ENCODE measurements at regions not wholly inside any gene's neighbourhood (a gene's known extent, or its start where the extent isn't known, plus 50 kb on each side); places are given as distances from the start of the nearest gene placed in this dataset.

DNA sequence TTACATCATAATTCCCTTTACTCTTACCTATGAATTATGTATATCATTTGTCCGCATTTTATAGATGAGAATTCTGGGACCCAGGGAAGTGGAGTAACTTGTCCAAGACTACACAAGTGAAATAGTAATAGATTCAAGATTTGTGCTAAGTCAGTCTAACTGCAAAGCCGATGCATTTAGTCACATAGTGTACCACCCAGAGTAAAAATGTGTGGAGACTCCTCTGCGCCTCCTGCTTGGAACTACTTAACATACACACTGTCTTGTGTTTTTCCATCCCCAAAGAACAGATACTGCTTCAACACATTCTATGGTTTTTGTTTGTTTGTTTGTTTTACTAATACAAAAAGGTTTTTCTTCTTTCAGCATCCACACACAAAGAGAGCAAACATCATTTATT is 729.8 kb downstream of the PRELID2 start:
- Mint-ChIP-seq H3K27ac (ENCODE audit: unreplicated experiment) (no peak overlapping the region), H3K27me3 (ENCODE audit: low read depth) (no peaks in the 10 kb centered on the region), H3K4me3 (no peak overlapping the region), H3K36me3 (ENCODE audit: low read depth) (no peaks in the 10 kb centered on the region), H3K9me3 (peaks cover 3% of the 10 kb centered on the region), H3K4me1 (no peaks in the 10 kb centered on the region)
- TF ChIP-seq, protein P1, sequence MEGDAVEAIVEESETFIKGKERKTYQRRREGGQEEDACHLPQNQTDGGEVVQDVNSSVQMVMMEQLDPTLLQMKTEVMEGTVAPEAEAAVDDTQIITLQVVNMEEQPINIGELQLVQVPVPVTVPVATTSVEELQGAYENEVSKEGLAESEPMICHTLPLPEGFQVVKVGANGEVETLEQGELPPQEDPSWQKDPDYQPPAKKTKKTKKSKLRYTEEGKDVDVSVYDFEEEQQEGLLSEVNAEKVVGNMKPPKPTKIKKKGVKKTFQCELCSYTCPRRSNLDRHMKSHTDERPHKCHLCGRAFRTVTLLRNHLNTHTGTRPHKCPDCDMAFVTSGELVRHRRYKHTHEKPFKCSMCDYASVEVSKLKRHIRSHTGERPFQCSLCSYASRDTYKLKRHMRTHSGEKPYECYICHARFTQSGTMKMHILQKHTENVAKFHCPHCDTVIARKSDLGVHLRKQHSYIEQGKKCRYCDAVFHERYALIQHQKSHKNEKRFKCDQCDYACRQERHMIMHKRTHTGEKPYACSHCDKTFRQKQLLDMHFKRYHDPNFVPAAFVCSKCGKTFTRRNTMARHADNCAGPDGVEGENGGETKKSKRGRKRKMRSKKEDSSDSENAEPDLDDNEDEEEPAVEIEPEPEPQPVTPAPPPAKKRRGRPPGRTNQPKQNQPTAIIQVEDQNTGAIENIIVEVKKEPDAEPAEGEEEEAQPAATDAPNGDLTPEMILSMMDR (conservative IDR thresholded peaks at IDR 0.05): no peak
- DNase-seq (ENCODE audit: low read depth, low spot score): no peak

DNA sequence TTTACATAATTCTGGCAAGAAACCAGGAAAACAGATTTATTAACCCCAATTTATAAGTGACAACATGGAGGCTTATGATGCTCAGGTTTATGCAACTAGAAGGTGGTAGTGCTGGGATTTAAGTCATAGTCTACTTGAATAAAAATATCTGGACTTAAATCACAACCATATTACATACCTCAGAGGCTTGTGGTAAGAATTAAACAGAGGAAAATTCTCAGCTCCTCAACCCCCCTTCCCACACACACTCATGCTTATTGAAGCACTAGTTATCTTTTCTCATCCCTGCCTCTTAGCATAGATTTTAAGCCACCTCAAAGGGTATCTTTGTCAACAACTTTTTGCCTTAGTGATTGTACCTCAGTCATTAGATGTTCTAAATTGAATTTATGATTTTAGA is 731.0 kb downstream of the PRELID2 start:
- Mint-ChIP-seq H3K27me3 (ENCODE audit: low read depth) (no peaks in the 10 kb centered on the region), H3K36me3 (ENCODE audit: low read depth) (no peaks in the 10 kb centered on the region), H3K4me3 (no peak overlapping the region), H3K27ac (ENCODE audit: unreplicated experiment) (no peak overlapping the region), H3K9me3 (peaks cover 3% of the 10 kb centered on the region), H3K4me1 (no peaks in the 10 kb centered on the region)
- TF ChIP-seq, protein P1 (conservative IDR thresholded peaks at IDR 0.05): no peak
- DNase-seq (ENCODE audit: low read depth, low spot score): no peak

DNA sequence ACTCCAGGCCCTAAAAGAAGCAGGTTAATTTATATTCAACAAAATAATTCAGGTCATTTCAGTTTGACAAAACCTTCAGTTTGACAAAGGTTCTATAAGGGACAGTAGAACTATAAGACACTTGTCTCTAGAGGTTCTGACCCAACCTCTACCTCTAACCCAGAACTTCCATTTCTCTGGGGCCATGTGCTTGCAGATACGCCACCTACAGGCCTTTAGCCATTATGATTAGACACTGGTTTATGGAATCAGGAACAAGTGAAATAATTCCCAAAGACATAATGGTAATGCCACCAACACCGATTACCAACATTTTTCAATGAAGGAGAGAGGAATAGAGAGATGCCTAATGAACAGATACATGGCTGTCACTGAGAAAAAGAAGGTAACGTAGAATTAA is 733.9 kb downstream of the PRELID2 start:
- Mint-ChIP-seq H3K9me3 (peaks cover 2% of the 10 kb centered on the region), H3K27me3 (ENCODE audit: low read depth) (no peaks in the 10 kb centered on the region), H3K36me3 (ENCODE audit: low read depth) (peaks cover 3% of the 10 kb centered on the region), H3K4me1 (no peaks in the 10 kb centered on the region), H3K27ac (ENCODE audit: unreplicated experiment) (no peak overlapping the region), H3K4me3 (no peak overlapping the region)
- TF ChIP-seq, protein P1 (conservative IDR thresholded peaks at IDR 0.05): peak; percentile 45
- DNase-seq (ENCODE audit: low read depth, low spot score): no peak

DNA sequence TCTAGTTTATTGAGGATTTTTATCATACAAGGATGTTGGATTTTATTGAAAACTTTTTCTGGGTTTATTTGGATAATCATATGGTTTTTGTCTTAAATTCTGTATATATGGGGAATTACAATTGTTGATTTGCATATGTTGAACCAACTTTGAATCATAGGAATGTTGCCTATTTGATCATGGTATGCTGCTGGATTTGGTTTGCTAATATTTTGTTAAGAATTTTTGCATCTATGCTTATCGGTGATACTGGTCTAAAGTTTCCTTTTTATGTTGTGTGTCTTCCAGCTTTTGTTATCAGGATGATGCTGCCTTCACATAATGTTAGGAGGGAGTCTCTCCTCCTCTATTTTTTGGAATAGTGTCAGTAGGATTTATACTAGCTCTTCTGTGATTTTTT is 745.0 kb downstream of the PRELID2 start:
- Mint-ChIP-seq H3K36me3 (ENCODE audit: low read depth) (peaks cover 2% of the 10 kb centered on the region), H3K4me3 (no peak overlapping the region), H3K27ac (ENCODE audit: unreplicated experiment) (no peak overlapping the region), H3K9me3 (no peaks in the 10 kb centered on the region), H3K27me3 (ENCODE audit: low read depth) (no peaks in the 10 kb centered on the region), H3K4me1 (no peaks in the 10 kb centered on the region)
- TF ChIP-seq, protein P1 (conservative IDR thresholded peaks at IDR 0.05): no peak
- DNase-seq (ENCODE audit: low read depth, low spot score): no peak

DNA sequence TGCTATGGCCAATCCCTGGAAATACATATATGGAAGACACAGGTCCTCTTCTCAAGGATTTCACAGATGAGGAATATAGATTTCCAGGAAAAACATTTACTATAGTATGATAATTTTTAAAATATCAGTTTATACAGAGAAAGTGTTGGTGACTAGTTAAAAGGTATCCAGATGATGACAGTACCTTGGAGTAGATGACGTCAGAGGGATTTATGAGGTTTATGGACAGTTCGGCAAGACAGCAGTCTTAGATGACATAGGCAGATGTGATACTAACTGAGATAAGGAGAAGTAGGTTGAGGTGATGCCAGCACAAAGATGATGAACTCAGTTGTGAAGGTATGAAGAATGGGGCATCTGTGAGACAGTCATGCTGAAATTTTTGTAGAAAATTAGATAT is 750.3 kb downstream of the PRELID2 start:
- Mint-ChIP-seq H3K9me3 (peaks cover 3% of the 10 kb centered on the region), H3K36me3 (ENCODE audit: low read depth) (no peaks in the 10 kb centered on the region), H3K4me1 (no peaks in the 10 kb centered on the region), H3K27me3 (ENCODE audit: low read depth) (no peaks in the 10 kb centered on the region), H3K27ac (ENCODE audit: unreplicated experiment) (no peak overlapping the region), H3K4me3 (no peak overlapping the region)
- DNase-seq (ENCODE audit: low read depth, low spot score): no peak
- TF ChIP-seq, protein P1 (conservative IDR thresholded peaks at IDR 0.05): no peak

DNA sequence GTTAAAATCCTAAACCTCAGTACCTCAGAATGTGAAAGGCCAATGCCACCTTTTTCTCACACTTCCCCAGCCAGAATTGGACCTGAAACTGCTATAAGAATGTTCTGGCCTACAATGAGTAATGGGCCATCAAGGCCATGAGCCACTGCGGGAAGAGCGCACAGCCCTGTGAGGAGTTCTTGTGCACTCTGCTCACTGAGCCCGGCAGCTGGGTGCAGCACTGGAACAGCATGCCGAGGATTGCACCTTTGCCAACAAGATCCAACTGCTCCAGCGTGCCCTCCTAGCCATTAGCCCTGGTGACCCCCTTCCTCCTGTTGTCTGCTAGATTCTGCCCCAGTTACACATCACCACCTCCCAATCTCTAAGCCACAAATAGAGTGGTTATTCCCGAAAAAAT is 758.1 kb downstream of the PRELID2 start:
- TF ChIP-seq, protein P1 (conservative IDR thresholded peaks at IDR 0.05): no peak
- Mint-ChIP-seq H3K27me3 (ENCODE audit: low read depth) (no peaks in the 10 kb centered on the region), H3K27ac (ENCODE audit: unreplicated experiment) (no peak overlapping the region), H3K4me3 (no peak overlapping the region), H3K36me3 (ENCODE audit: low read depth) (no peaks in the 10 kb centered on the region), H3K9me3 (peaks cover 7% of the 10 kb centered on the region), H3K4me1 (peaks cover 15% of the 10 kb centered on the region)
- DNase-seq (ENCODE audit: low read depth, low spot score): no peak
